Neural cell (in vitro differentiated cells): ENCODE measurements at regions not wholly inside any gene's neighbourhood (a gene's known extent, or its start where the extent isn't known, plus 50 kb on each side); places are given as distances from the start of the nearest gene placed in this dataset.

Source experiments
- H2AFZ ChIP-seq: fragments of 200-600, 300-800 bp; sonication (generic), shearing (Covaris generic); 2 replicates; pipeline ENCODE4 v1.6.0; 2014; ENCODE audit warnings: low read depth, mild to moderate bottlenecking, antibody characterized with exemption, low read length, moderate library complexity
- H3F3A ChIP-seq: fragments of 200-600 bp; shearing (Covaris generic); 2 replicates; pipeline ENCODE4 v1.6.1; 2016; ENCODE audit warnings: mild to moderate bottlenecking, moderate library complexity, mixed read lengths, antibody characterized with exemption, low read length; ENCODE audit not compliant: insufficient read depth, poor library complexity, severe bottlenecking
- H3K27ac ChIP-seq: fragments of 200-600, 300-800 bp; sonication (generic), shearing (Covaris generic); 2 replicates; pipeline ENCODE4 v1.5.1; 2014; ENCODE audit warnings: mild to moderate bottlenecking, low read length, moderate library complexity
- H3K27me3 ChIP-seq: fragments of 300-800, 200-600 bp; sonication (generic), shearing (Covaris generic); 2 replicates; pipeline ENCODE4 v1.6.0; 2014; ENCODE audit warnings: mild to moderate bottlenecking, low read depth, low read length, moderate library complexity; ENCODE audit not compliant: insufficient read depth
- H3K36me3 ChIP-seq: fragments of 300-800, 200-600 bp; sonication (generic), shearing (Covaris generic); 2 replicates; pipeline ENCODE4 v1.5.1; 2014; ENCODE audit warnings: mild to moderate bottlenecking, antibody characterized with exemption, low read length, moderate library complexity; ENCODE audit not compliant: insufficient read depth
- H3K4me2 ChIP-seq: fragments of 300-800, 200-600 bp; sonication (generic), shearing (Covaris generic); 2 replicates; pipeline ENCODE4 v1.6.0; 2014; ENCODE audit warnings: mild to moderate bottlenecking, low read length
- H3K4me3 ChIP-seq: fragments of 300-800, 200-600 bp; sonication (generic), shearing (Covaris generic); 2 replicates; pipeline ENCODE4 v1.5.1; 2014; ENCODE audit warnings: mild to moderate bottlenecking, low read length, moderate library complexity
- H3K79me2 ChIP-seq: fragments of 200-600 bp; shearing (Covaris generic); replicated peaks from 2 replicates; pipeline ENCODE4 v1.6.0; 2014; ENCODE audit warnings: mild to moderate bottlenecking, low read length, moderate library complexity; ENCODE audit not compliant: insufficient read depth
- H3K9ac ChIP-seq: fragments of 300-800, 200-600 bp; sonication (generic), shearing (Covaris generic); 2 replicates; pipeline ENCODE4 v1.6.1; 2016; ENCODE audit warnings: mild to moderate bottlenecking, low read length, mixed read lengths
- H3K9me2 ChIP-seq: fragments of 200-600 bp; shearing (Covaris generic); 2 replicates; pipeline ENCODE4 v1.6.1; 2016; ENCODE audit warnings: mild to moderate bottlenecking, low read length, mixed read lengths; ENCODE audit not compliant: insufficient read depth
- H3K9me3 ChIP-seq: fragments of 200-600, 300-800 bp; sonication (generic), shearing (Covaris generic); 2 replicates; pipeline ENCODE4 v1.6.1; 2016; ENCODE audit warnings: mild to moderate bottlenecking, mixed run types, low read length, moderate library complexity, mixed read lengths
- H4K20me1 ChIP-seq: fragments of 200-600 bp; shearing (Covaris generic); 2 replicates; pipeline ENCODE4 v1.6.1; 2016; ENCODE audit warnings: mild to moderate bottlenecking, mixed run types; ENCODE audit not compliant: insufficient read depth
- EP300 ChIP-seq: fragments of 450-650 bp; conservative IDR thresholded peaks from 2 replicates; pipeline ENCODE4 v1.6.1; 2014; ENCODE audit warnings: antibody characterized with exemption, mild to moderate bottlenecking, moderate library complexity; ENCODE audit not compliant: poor library complexity, severe bottlenecking
- EZH2 ChIP-seq: fragments of 200-600, 300-800 bp; shearing (Covaris generic), sonication (generic); IDR thresholded peaks from 2 replicates; pipeline ENCODE4 v1.6.1; 2014; ENCODE audit warnings: antibody characterized with exemption, low read length, borderline replicate concordance, mild to moderate bottlenecking; ENCODE audit not compliant: insufficient read depth, poor library complexity, severe bottlenecking
- MXI1 ChIP-seq: fragments of 450-650 bp; conservative IDR thresholded peaks from 2 replicates; pipeline ENCODE4 v1.6.1; 2014; ENCODE audit warnings: antibody characterized with exemption, mild to moderate bottlenecking; ENCODE audit not compliant: poor library complexity, severe bottlenecking
- RAD21 ChIP-seq: fragments of 450-650 bp; conservative IDR thresholded peaks from 2 replicates; pipeline ENCODE4 v1.6.1; 2014; ENCODE audit warnings: antibody characterized with exemption, mild to moderate bottlenecking, moderate library complexity
- REST ChIP-seq: IDR thresholded peaks from 2 replicates; pipeline ENCODE4 v1.6.1; 2012; ENCODE audit warnings: borderline replicate concordance
- SMC3 ChIP-seq: fragments of 450-650 bp; conservative IDR thresholded peaks from 2 replicates; pipeline ENCODE4 v1.6.1; 2014; ENCODE audit warnings: antibody characterized with exemption, mild to moderate bottlenecking, moderate library complexity; ENCODE audit not compliant: poor library complexity
- TAF1 ChIP-seq: IDR thresholded peaks from 2 replicates; pipeline ENCODE4 v1.6.1; 2012; ENCODE audit warnings: low read depth

DNA sequence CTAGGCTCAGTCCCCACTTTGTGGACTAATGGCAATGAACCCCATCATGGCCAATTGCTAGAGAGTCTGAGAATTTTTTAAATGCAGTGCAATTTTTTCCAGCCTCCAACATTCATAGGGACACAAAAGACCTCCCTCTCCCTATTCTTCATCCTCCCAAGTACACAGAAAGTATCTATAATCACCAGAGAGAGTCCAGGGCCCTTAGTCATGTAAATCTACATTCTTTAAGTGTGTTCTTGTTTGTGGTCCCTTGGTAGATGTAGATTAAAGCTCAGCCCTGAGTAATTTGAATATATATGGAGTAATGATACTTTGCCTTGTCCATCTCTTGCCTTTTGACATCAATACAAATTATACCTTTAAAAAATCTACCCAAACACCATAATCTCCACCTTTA, 51.3 kb upstream of the ATXN3L start:
- TF ChIP-seq MXI1, result no peak
- no peak for TF ChIP-seq EP300
- no peak overlapping the region for H3K4me3 ChIP-seq
- no peaks in the 10 kb centered on the region for H3F3A ChIP-seq
- no peaks in the 10 kb centered on the region for H3K36me3 ChIP-seq
- no peak overlapping the region for H3K9ac ChIP-seq
- no peak overlapping the region for H3K4me2 ChIP-seq
- no peak overlapping the region for H3K27ac ChIP-seq
- no peaks in the 10 kb centered on the region for H3K9me2 ChIP-seq
- no peaks in the 10 kb centered on the region for H3K27me3 ChIP-seq
- H3K79me2 ChIP-seq, result no peaks in the 10 kb centered on the region
- no peaks in the 10 kb centered on the region for H4K20me1 ChIP-seq
- H2AFZ ChIP-seq, result no peak overlapping the region
- no peaks in the 10 kb centered on the region for H3K9me3 ChIP-seq

DNA sequence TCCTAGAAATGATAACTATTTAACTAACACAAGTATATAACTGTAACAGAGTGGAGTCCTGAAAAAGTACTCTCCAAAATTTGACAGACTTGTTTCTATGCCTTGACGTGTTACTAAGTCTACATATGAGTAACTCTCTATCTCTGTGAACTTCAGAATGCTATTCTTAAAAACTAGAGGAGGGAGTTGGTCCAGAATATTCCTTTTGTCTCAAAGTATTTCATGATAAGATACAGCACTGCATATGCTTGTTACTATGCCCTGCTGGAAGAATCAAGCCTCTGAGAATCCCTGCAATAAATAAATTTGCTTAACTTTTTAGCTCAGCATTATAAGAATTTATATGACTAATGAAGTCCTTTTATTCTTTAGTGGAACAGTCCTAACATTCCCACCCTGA, 50.9 kb upstream of the ATXN3L start:
- Histone ChIP-seq H4K20me1 (no peaks in the 10 kb centered on the region), H3K27ac (no peak overlapping the region), H3K4me3 (no peak overlapping the region), H2AFZ (no peak overlapping the region), H3K4me2 (no peak overlapping the region), H3K9me2 (no peaks in the 10 kb centered on the region), H3K36me3 (no peaks in the 10 kb centered on the region), H3K27me3 (no peaks in the 10 kb centered on the region), H3K79me2 (no peaks in the 10 kb centered on the region), H3K9me3 (no peaks in the 10 kb centered on the region), H3K9ac (no peak overlapping the region), H3F3A (no peaks in the 10 kb centered on the region)
- TF ChIP-seq EZH2, result no peak
- TF ChIP-seq EP300, result no peak
- no peak for TF ChIP-seq MXI1
- TF ChIP-seq RAD21, result no peak
- no peak for TF ChIP-seq TAF1
- TF ChIP-seq SMC3, result no peak
- no peak for TF ChIP-seq REST
